Activated naive CD4-positive, alpha-beta T cell treated with Interleukin-2 at 50 U/mL for 16 hours (primary cell): ENCODE measurements at regions not wholly inside any gene's neighbourhood (a gene's known extent, or its start where the extent isn't known, plus 50 kb on each side); places are given as distances from the start of the nearest gene placed in this dataset.
A peak's percentile ranks its signal among the peaks of the same experiment; 100 is the strongest.

Source experiments
- DNase-seq: peaks from one replicate; pipeline ENCODE4 v3.0.0-alpha.2; 2020

GRCh38 chr13:111037927-111038326 lies 77.2 kb upstream of the ARHGEF7 start:
- no peak for DNase-seq

- no peak for DNase-seq
Observed at GRCh38 chr13:111036665-111037064, 78.4 kb upstream of the ARHGEF7 start.

GRCh38 chr13:111035861-111036260 lies 79.2 kb upstream of the ARHGEF7 start:
- DNase-seq, result no peak

GRCh38 chr13:111034811-111035210 lies 80.3 kb upstream of the ARHGEF7 start:
- no peak for DNase-seq

DNA sequence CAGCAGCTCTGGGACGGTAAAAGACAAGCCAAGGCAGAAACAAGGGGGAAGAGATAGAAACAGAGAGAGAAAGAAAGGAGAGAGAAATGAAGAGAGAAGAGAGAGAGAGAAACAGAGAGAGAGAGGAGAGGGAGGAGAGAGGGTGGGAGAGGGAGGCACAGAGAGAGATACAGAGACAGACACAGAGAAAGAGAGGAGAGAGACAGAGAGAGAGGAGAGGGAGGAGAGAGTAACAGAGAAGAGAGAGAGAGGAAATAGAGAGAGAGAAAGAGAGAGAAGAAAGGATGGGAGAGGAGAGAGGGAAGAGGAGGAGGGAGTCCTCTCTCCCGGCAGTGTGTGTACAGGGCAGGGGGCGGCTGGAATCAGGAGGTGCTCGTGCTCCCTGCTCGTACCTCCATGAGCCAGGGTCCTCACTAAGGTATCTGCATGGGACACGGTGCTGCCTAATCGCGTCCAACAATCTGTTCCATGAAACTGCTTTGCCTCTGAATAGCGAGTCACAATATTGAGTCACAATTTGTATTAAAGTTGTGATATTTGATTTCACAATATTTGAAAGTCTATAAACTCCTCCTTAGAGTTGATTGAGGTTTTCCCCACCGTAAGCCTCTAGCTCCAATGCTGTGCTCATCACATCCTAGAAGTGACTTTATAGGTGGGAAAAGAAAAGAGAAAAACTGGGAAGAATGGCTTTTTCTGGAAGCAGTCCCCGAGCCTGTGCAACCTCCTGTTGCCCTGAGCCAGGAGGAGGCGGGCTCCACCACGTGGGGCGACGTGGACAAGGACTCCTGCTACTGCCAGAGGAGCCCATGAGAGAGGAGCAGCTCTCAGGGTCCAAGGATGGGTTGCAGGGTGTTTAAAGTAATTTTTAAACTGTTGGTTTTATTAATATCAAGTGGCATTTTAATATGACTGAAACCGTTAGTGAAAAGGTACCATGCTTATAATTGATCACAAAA lies 81.7 kb upstream of the ARHGEF7 start:
- no peak for DNase-seq

DNA sequence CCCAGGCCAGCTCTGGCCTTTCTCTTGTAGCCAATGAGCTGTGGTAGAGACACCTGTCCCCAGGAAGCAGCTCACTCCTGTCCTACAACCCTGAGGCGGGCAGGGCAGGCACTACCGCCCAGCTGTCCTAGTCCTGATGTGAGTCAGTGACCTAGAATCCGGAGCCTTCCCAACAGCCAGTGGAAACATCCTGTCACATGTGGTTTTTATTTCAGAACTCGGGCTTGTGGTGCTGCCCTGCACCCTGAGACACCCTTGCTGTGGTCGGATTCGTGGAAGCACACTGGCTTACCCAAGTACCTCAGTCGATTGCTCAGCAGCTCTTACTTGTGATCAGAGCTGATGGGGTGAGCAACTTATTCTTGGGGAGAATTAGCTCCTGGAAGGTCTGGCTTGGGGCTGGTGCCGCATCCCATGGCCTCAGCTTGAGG lies 83.6 kb upstream of the ARHGEF7 start:
- DNase-seq, result peak; percentile 54

GRCh38 chr13:111029957-111030609 lies 85.0 kb upstream of the ARHGEF7 start:
- no peak for DNase-seq

DNA sequence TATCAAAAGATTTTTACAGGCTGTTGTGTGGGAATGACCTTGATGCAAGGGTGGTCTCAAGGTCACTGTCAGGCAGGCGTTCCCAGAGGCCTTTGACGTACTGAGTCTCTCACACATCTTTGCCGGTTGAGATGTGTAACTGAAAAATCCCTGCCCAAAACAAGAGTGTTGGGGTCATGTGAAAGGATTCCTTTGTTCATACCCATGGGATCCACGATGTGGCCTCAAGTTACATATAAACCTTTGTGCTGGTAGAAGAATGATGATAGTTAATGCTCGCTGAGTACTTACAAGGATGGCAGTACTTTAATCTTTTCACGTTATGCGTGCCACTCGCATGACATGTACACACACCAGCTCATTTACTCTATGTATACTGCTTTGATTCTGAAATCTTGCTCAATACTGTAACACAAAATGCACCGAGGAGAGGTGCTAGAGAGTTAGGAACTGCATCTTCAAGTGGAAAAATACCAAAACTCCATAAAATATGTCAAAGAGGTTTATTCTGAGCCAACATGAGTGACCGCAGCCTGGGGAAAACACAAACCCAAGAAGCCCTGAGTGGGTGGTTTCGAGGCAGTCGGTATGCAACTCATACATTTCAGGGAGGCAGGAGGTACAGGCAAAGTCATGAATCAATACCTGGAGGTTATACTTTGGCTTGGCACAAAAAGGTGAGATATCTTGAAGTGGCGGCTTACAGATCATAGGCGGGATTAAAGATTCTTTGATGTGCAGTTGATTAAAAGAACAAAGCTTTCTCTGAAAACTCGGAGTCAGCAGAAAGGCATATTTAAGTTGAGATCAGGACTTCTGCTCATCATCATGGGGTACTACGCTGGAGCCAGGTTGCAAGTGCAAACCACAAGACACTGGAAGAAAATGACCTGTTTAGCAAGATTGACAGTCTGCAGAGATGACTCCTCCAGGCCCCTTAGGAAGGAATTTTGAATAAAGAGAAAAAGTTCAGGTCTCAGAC lies 87.4 kb upstream of the ARHGEF7 start:
- DNase-seq, result peak; percentile 18

DNA sequence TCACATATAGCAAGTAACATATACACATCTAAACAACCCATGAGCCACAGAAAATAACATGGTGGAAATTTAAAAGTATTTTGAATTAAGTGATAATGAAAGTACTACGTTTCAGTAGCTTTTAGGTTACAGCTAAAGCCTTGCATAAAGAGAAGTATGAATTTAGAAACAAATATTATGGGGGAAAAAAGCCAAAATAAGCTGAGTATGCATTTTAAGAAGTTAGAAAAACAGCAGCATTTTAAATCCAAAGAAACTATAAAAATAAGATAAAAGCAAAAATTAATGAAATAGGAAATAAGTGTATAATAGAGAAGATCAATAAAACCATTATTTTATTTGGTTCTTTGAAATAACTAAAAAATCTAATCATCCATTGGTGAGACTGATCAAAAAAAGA lies 89.8 kb upstream of the ARHGEF7 start:
- no peak for DNase-seq

GRCh38 chr13:111022886-111023285 lies 92.2 kb upstream of the ARHGEF7 start:
- no peak for DNase-seq

- no peak for DNase-seq
Observed at GRCh38 chr13:111022241-111022640, 92.9 kb upstream of the ARHGEF7 start.

- no peak for DNase-seq
Observed at GRCh38 chr13:111021270-111021669, 93.8 kb upstream of the ARHGEF7 start.

DNA sequence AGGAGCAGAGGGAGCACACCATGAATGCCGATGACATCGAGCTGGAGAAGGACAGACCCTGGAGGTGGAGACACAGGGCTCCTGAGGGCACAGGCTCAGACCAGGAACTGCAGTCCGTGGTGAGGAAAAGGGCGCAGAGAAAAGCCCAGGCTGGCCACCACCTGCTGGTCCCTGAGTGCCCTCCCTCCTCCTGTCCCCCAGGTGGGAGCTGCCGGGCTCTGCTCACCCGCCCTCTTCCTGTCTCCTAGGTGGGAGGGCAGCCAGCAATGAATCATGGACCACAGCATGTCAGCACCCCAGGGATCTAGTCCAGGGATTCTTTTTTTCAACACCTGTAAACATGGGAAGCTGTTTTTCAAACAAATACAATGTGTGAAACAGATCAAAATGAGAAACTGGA lies 94.6 kb upstream of the ARHGEF7 start:
- DNase-seq, result no peak

GRCh38 chr13:111020021-111020420 lies 95.1 kb upstream of the ARHGEF7 start:
- no peak for DNase-seq

GRCh38 chr13:111017755-111018459 lies 97.2 kb upstream of the ARHGEF7 start:
- no peak for DNase-seq

DNA sequence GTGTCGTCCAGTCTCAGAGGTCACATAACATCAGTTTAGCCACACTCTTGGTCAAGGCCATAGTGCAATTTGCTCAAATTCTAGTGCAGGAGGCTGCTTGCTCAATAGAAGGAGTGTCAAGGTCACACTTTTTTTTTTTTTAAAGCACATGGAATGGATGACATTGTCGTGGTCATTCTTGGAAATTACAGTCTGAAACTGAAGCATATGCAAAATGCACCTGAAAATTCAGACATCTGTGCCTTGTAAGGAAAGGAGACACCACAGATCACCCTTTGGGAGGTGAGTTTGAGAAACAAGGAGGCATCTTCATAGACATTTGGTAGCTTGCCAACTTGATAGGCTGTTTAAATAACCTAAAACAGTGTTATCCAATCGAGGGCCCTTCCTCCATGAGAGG lies 98.3 kb upstream of the ANKRD10 start:
- DNase-seq, result no peak

DNA sequence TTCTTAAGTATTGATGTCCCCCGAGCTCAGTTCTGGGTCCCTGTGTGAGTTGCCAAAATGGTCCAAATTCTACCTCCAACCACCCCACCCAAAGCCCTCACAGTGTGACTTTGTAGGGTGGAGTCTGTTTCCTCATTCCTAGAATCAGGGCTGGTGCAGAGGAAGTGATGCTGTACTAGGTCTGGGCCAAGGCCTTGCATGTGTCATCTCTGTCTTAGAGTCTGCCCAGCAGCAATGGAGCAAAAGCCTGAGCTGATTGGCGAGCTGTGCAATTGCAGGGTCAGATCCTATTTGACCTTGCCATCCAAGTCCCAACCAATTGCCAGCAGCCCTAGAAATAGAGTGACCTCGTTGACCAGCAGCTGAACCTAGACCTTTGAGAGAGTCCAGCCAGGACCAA lies 97.0 kb upstream of the ANKRD10 start:
- no peak for DNase-seq

DNA sequence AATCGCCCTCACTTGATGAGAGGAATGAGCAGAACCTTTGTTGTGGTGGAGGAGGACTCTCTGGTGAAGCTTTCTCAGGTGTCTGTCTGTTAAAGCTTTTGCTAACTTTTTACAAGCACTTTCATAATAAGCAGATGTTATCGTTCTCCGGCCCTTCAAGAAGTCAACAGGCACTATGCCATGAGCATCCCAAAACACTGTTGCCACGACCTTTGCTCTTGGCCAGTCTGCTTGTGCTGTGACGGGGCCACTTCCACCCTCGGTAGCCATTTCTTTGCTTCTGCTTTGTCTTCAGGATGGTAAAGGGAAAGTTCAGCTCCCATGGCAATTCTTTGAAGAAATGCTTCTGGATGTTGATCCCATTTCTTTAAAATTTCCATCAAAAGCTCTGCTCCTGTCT lies 93.5 kb upstream of the ANKRD10 start:
- DNase-seq, result no peak

GRCh38 chr13:111007209-111007608 lies 92.3 kb upstream of the ANKRD10 start:
- no peak for DNase-seq

DNA sequence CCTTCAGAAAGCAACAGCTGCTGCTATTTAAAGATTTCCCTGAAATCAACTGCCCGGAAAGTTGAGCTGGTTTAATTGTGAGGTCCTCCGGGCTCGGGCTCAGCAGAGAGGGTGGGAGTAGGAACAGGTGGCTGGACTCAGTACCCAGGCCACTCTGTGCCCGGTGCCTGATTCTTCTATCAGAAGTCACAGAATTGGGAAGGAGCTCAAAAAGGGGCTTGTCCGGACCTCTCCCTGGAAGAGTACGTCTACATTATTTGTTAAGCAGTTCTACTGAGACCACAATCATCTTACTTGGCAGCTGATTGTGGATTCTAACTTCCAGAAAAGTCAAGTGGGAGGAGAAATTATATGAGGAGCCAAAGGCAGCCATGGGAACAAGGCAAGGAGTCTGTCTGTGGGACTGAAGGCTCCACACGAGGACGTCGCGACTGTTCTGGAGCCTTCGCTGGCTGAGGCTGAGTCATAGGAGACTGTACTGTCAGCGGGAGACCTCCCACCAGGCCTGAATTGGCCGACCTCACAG lies 91.7 kb upstream of the ANKRD10 start:
- no peak for DNase-seq

DNA sequence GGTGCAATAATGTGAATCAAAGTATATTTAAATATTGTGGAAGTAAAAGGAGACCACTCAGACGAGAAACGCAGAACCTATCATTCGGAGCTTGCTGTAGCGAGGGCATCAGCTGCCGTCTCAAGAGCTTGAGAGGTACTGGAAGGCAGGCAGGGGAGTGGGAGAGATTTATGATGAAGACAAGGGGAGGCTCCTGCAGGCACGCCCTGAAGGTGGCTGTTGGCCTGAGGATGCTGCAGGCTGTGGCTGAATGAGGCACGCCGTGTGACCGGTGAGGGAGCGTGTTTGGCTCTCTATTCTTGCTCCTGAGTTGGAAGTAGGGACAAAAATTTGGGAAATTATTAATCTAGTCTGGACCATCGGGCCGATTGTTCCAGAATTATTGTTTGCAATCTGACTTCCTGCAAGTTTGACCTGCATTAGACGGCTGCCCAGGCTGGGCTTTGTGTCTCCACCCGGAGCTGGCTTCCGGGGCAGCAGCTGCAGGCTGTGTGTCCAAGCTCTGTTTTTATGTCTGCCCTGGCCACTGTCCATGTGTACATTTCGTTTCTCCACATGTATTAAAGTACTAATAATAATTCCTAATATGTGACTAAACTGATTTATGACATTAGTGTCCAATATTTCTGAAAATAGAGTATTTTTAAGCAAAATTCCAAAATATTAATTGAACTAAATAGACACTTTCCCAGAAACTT lies 91.1 kb upstream of the ANKRD10 start:
- no peak for DNase-seq
